Osteoblast (primary cell): ENCODE measurements at regions not wholly inside any gene's neighbourhood (a gene's known extent, or its start where the extent isn't known, plus 50 kb on each side); places are given as distances from the start of the nearest gene placed in this dataset.

Experiments
- DNase-seq: peaks from one replicate; pipeline ENCODE4 v3.0.0; 2011; ENCODE audit warnings: low spot score, mixed read lengths; ENCODE audit not compliant: insufficient read length; ENCODE audit errors: missing footprints
- H2AFZ ChIP-seq: 2 replicates; pipeline ENCODE4 v1.6.0; 2011; ENCODE audit warnings: mild to moderate bottlenecking, low read length
- H3K27ac ChIP-seq: 2 replicates; pipeline ENCODE4 v1.5.1; 2011; ENCODE audit warnings: mild to moderate bottlenecking, low read depth, low read length, moderate library complexity
- H3K27me3 ChIP-seq: 2 replicates; pipeline ENCODE4 v1.6.0; 2012; ENCODE audit warnings: mild to moderate bottlenecking, control low read depth, inconsistent platforms, low read length, moderate library complexity; ENCODE audit not compliant: insufficient read depth
- H3K36me3 ChIP-seq: 2 replicates; pipeline ENCODE4 v1.5.1; 2011; ENCODE audit warnings: mild to moderate bottlenecking, low read length, control low read depth, moderate library complexity; ENCODE audit not compliant: insufficient read depth
- H3K4me1 ChIP-seq: 2 replicates; pipeline ENCODE4 v1.5.1; 2011; ENCODE audit warnings: mild to moderate bottlenecking, low read length, control low read depth, moderate library complexity; ENCODE audit not compliant: insufficient read depth
- H3K4me2 ChIP-seq: 2 replicates; pipeline ENCODE4 v1.6.0; 2011; ENCODE audit warnings: mild to moderate bottlenecking, low read length; ENCODE audit not compliant: insufficient read depth
- H3K4me3 ChIP-seq: fragments of 200-600 bp; sonication (generic); 3 replicates; pipeline ENCODE4 v1.5.1; 2012; ENCODE audit warnings: mild to moderate bottlenecking, low read length, inconsistent platforms; ENCODE audit not compliant: insufficient read depth
- H3K79me2 ChIP-seq: 2 replicates; pipeline ENCODE4 v1.6.0; 2012; ENCODE audit warnings: mild to moderate bottlenecking, low read length, control low read depth, inconsistent platforms; ENCODE audit not compliant: insufficient read depth
- H3K9me3 ChIP-seq: 2 replicates; pipeline ENCODE4 v1.5.1; 2011; ENCODE audit warnings: low read depth, low read length, control low read depth
- H4K20me1 ChIP-seq: 2 replicates; pipeline ENCODE4 v1.6.0; 2012; ENCODE audit warnings: mild to moderate bottlenecking, low read length, control low read depth; ENCODE audit not compliant: insufficient read depth
- TF ChIP-seq, protein P1 (sequence below): IDR thresholded peaks from 2 replicates; pipeline ENCODE4 v1.5.1; 2011; ENCODE audit warnings: mild to moderate bottlenecking, low read depth, low read length, moderate library complexity; ENCODE audit errors: extremely low read depth

DNA sequence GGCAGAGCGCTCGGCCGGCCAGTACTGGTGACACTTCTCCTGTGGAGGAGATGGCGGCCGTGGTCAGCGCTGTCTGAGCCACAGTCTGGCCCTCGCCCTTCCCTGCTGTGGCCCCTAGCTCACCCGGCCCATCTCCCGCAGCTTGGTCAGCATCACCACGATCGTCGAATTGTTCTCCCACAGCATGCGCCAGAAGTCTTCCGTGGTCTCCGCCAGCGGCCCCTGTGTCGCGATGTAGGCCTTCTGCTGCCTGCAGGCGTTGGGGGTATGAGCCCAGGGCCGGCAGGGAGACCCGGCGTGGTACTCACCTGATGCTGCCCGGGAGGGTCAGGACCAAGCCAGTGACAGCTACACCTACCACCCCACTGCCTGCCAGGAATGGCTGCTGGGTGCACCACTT, 130.1 kb downstream of the PTPRS start:
- Histone ChIP-seq H3K27ac (no peak overlapping the region), H3K36me3 (peaks cover 76% of the 10 kb centered on the region), H3K4me3 (no peak overlapping the region), H3K4me2 (no peak overlapping the region), H3K27me3 (no peaks in the 10 kb centered on the region), H3K4me1 (no peaks in the 10 kb centered on the region), H3K79me2 (no peaks in the 10 kb centered on the region), H3K9me3 (peaks cover 4% of the 10 kb centered on the region), H4K20me1 (no peaks in the 10 kb centered on the region), H2AFZ (no peak overlapping the region)
- TF ChIP-seq, protein P1, sequence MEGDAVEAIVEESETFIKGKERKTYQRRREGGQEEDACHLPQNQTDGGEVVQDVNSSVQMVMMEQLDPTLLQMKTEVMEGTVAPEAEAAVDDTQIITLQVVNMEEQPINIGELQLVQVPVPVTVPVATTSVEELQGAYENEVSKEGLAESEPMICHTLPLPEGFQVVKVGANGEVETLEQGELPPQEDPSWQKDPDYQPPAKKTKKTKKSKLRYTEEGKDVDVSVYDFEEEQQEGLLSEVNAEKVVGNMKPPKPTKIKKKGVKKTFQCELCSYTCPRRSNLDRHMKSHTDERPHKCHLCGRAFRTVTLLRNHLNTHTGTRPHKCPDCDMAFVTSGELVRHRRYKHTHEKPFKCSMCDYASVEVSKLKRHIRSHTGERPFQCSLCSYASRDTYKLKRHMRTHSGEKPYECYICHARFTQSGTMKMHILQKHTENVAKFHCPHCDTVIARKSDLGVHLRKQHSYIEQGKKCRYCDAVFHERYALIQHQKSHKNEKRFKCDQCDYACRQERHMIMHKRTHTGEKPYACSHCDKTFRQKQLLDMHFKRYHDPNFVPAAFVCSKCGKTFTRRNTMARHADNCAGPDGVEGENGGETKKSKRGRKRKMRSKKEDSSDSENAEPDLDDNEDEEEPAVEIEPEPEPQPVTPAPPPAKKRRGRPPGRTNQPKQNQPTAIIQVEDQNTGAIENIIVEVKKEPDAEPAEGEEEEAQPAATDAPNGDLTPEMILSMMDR: no peak
- DNase-seq: peak; percentile 62

DNA sequence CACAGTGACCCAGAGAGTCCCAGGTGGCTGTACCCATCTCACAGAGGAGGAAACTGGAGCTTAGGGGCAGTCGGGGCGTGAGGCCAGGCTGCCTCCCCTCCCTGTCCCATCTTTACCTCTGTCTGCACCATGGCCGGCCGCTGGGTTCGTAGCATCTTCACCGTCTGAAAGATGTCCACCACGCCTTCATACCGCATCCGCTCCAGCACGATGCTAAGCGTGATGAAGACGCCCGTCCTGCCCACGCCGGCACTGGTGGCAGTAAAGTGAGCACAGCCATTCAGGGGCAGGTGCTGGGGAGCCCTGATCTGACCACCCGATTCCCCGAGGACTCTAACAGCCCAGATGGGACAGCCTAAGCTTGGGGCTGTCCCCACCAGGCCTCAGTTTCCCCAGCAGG, 132.8 kb downstream of the PTPRS start:
- Histone ChIP-seq H3K4me3 (no peak overlapping the region), H3K27ac (no peak overlapping the region), H3K4me2 (no peak overlapping the region), H2AFZ (no peak overlapping the region), H4K20me1 (no peaks in the 10 kb centered on the region), H3K4me1 (no peaks in the 10 kb centered on the region), H3K9me3 (peaks cover 5% of the 10 kb centered on the region), H3K36me3 (peaks cover 55% of the 10 kb centered on the region), H3K79me2 (no peaks in the 10 kb centered on the region), H3K27me3 (no peaks in the 10 kb centered on the region)
- TF ChIP-seq, protein P1: no peak
- DNase-seq: peak; percentile 31

- H3K79me2 ChIP-seq: no peaks in the 10 kb centered on the region
- H4K20me1 ChIP-seq: no peaks in the 10 kb centered on the region
- peaks cover 49% of the 10 kb centered on the region for H3K36me3 ChIP-seq
- no peaks in the 10 kb centered on the region for H3K4me1 ChIP-seq
- no peak overlapping the region for H2AFZ ChIP-seq
- peaks cover 8% of the 10 kb centered on the region for H3K9me3 ChIP-seq
- DNase-seq: peak; percentile 84
- no peak overlapping the region for H3K4me3 ChIP-seq
- no peak overlapping the region for H3K27ac ChIP-seq
- TF ChIP-seq, protein P1: no peak
- no peaks in the 10 kb centered on the region for H3K27me3 ChIP-seq
- H3K4me2 ChIP-seq: no peak overlapping the region
Observed at GRCh38 chr19:5206751-5207075, 133.9 kb downstream of the PTPRS start.

DNA sequence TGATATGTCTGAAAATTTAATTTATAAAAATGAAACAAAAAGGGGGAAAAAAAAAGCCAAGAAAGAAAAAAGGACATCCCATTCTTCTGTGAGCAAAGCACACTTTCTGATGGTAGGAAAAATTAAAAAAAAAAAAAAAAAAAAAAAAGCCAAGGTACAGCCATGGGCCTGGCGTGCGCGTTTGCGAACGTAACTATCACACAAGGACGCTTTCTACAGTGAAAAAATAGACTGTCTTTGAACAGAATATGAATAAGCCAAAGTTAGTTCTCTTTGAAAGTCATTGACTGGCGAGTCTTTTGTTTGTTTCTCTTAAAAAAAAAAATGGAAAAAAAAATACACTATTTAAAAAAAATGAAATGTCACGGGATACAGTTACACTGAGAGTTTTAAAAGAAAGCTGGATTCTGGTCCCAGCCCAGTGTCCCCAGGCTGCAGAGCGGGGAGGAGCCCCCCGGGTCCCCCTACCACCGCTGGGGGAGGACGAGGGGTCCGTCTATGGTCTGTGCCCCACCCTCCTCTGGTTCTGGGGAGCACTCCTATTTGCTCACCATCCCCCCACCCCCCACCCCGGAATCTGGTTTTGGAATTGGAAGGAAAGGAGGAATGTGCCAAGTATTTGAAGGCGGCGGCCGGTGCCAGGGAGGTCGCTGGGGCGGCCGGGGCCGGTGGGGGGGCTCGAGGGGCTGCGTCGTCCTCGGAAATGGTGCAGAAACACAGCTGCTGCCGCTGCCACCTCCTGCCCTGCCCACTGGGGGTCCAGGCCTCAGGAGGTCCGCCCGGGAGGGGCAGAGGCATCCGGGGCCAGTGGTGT, 134.5 kb downstream of the PTPRS start:
- Histone ChIP-seq H3K27ac (no peak overlapping the region), H3K4me3 (no peak overlapping the region), H3K36me3 (peaks cover 43% of the 10 kb centered on the region), H3K79me2 (no peaks in the 10 kb centered on the region), H3K4me1 (no peaks in the 10 kb centered on the region), H3K4me2 (no peak overlapping the region), H3K27me3 (no peaks in the 10 kb centered on the region), H2AFZ (no peak overlapping the region), H3K9me3 (peaks cover 4% of the 10 kb centered on the region), H4K20me1 (no peaks in the 10 kb centered on the region)
- TF ChIP-seq, protein P1: no peak
- DNase-seq: peak; percentile 53
